K562 (cell line): ENCODE measurements at regions not wholly inside any gene's neighbourhood (a gene's known extent, or its start where the extent isn't known, plus 50 kb on each side); places are given as distances from the start of the nearest gene placed in this dataset.

Source experiments
- CHD2 ChIP-seq: IDR thresholded peaks from 2 replicates; pipeline ENCODE4 v1.6.1; 2011; ENCODE audit warnings: low read depth, low read length
- DACH1 ChIP-seq: fragments of 450-650 bp; IDR thresholded peaks from 2 replicates; pipeline ENCODE4 v1.6.1; 2018; ENCODE audit not compliant: partially characterized antibody
- DLX4 ChIP-seq: fragments of 250-450 bp; sonication (Bioruptor Pico); IDR thresholded peaks from 2 replicates; pipeline ENCODE4 v1.6.1; 2021; ENCODE audit warnings: mild to moderate bottlenecking
- KDM4B ChIP-seq, 2 experiments: fragments of 450-650 bp in 1 of 2; sonication (generic) in 1 of 2; IDR thresholded peaks; 2 replicates each; pipeline ENCODE4 v1.6.1; 2016 to 2017; ENCODE audit warnings: borderline replicate concordance in 2 of 2, antibody characterized with exemption in 1 of 2, low read depth in 1 of 2, mild to moderate bottlenecking in 1 of 2
- PHB ChIP-seq: fragments of 250-450 bp; sonication (Bioruptor Pico); IDR thresholded peaks from 2 replicates; pipeline ENCODE4 v1.5.0; 2021
- PRMT5 ChIP-seq: sonication (generic); formaldehyde crosslinking; IDR thresholded peaks from 2 replicates; pipeline ENCODE4 v1.5.0; 2020; ENCODE audit warnings: missing genetic modification reagents
- RBM39 ChIP-seq: fragments of 200-400 bp; formaldehyde crosslinking; optimal IDR thresholded peaks from 2 replicates; pipeline ENCODE3; 2018; ENCODE audit warnings: low read depth, low read length
- SMC3 ChIP-seq: conservative IDR thresholded peaks from 2 replicates; pipeline ENCODE4 v1.6.1; 2011; ENCODE audit warnings: low read depth, low read length, improper control_type of control experiment; ENCODE audit not compliant: insufficient read depth
- UBTF ChIP-seq, 2 experiments: IDR thresholded peaks; 2 replicates each; pipeline ENCODE4 v1.6.1; 2012; ENCODE audit warnings: improper control_type of control experiment in 2 of 2, low read depth in 2 of 2, low read length in 2 of 2, borderline replicate concordance in 1 of 2

GRCh38 chr2:53235836-53236582 is 531.6 kb upstream of the CHAC2 start (continued):
- TF ChIP-seq SMC3 (no peak), UBTF (IDR thresholded peaks at IDR 0.05; ENCODE audit: borderline replicate concordance in 1 of 2, low read depth in 2 of 2, low read length in 2 of 2) (no peak), CHD2 (no peak), RBM39 (no peak), PRMT5 (CRISPR knock-in tag) (no peak), PHB (CRISPR knock-in tag) (no peak), KDM4B (IDR thresholded peaks at IDR 0.05; ENCODE audit: borderline replicate concordance in 2 of 2, low read depth in 1 of 2) (no peak), DLX4 (CRISPR knock-in tag) (no peak), DACH1 (no peak)
- TF ChIP-seq, all 486 proteins: peak for 0
